ENCODE measurements at regions not wholly inside any gene's neighbourhood (a gene's known extent, or its start where the extent isn't known, plus 50 kb on each side); places are given as distances from the start of the nearest gene placed in this dataset.

GRCh38 chr2:59806486-59806885 is 747.0 kb downstream of the BCL11A start:
- ATAC-seq (peak; percentile 39), DNase-seq (no peak)
- no peak overlapping the region for H3K4me3 ChIP-seq
- H3K36me3 ChIP-seq (ENCODE audit: low read depth), result no peaks in the 10 kb centered on the region
- intact Hi-C loops (cut with DNase I, micrococcal nuclease), result no loop called here
- no peak for TF ChIP-seq CTCF (IDR thresholded peaks at IDR 0.05)
- no peaks in the 10 kb centered on the region for H3K9me3 ChIP-seq
- no peaks in the 10 kb centered on the region for H3K4me1 ChIP-seq (ENCODE audit: low read depth)

- ATAC-seq, result peak; percentile 37
- Histone ChIP-seq H3K4me3 (no peak overlapping the region), H3K4me1 (ENCODE audit: low read depth) (no peaks in the 10 kb centered on the region), H3K36me3 (ENCODE audit: low read depth) (no peaks in the 10 kb centered on the region), H3K9me3 (no peaks in the 10 kb centered on the region)
- peak in 1 of 3 donors; percentile 64 for DNase-seq
- no peak for TF ChIP-seq CTCF (IDR thresholded peaks at IDR 0.05)
- intact Hi-C loops (cut with DNase I, micrococcal nuclease), result no loop called here
Observed at GRCh38 chr2:59804732-59805131, 748.7 kb downstream of the BCL11A start.

- ATAC-seq (no peak), DNase-seq (no peak)
- no peak for TF ChIP-seq CTCF (IDR thresholded peaks at IDR 0.05)
- Histone ChIP-seq H3K4me1 (ENCODE audit: low read depth) (no peaks in the 10 kb centered on the region), H3K9me3 (no peaks in the 10 kb centered on the region), H3K4me3 (no peak overlapping the region), H3K36me3 (ENCODE audit: low read depth) (no peaks in the 10 kb centered on the region)
- intact Hi-C loops (cut with DNase I, micrococcal nuclease), result no loop called here
Observed at GRCh38 chr2:59803586-59803985, 749.9 kb downstream of the BCL11A start.

GRCh38 chr2:59798687-59799232 is 754.7 kb downstream of the BCL11A start:
- intact Hi-C loops (cut with DNase I, micrococcal nuclease), result no loop called here
- ATAC-seq (no peak), DNase-seq (no peak)
- no peak for TF ChIP-seq CTCF (IDR thresholded peaks at IDR 0.05)
- no peak overlapping the region for H3K4me3 ChIP-seq
- H3K4me1 ChIP-seq (ENCODE audit: low read depth), result no peaks in the 10 kb centered on the region
- H3K9me3 ChIP-seq, result no peaks in the 10 kb centered on the region
- H3K36me3 ChIP-seq (ENCODE audit: low read depth), result no peaks in the 10 kb centered on the region

GRCh38 chr2:59791004-59791618 is 762.3 kb downstream of the BCL11A start:
- DNase-seq (no peak), ATAC-seq (no peak)
- Histone ChIP-seq H3K4me3 (no peak overlapping the region), H3K9me3 (no peaks in the 10 kb centered on the region), H3K36me3 (ENCODE audit: low read depth) (no peaks in the 10 kb centered on the region), H3K4me1 (ENCODE audit: low read depth) (no peaks in the 10 kb centered on the region)
- TF ChIP-seq CTCF (IDR thresholded peaks at IDR 0.05), result no peak
- intact Hi-C loops (cut with DNase I, micrococcal nuclease), result no loop called here
